AG10803 (cell line): ENCODE measurements at regions not wholly inside any gene's neighbourhood (a gene's known extent, or its start where the extent isn't known, plus 50 kb on each side); places are given as distances from the start of the nearest gene placed in this dataset.
"Not testable (repeated sequence)": the region's sequence is repeated elsewhere in the genome, so short reads cannot be mapped to it uniquely, and the experiment has no call there.

Source experiments
- DNase-seq: peaks from one replicate; pipeline ENCODE4 v3.0.0; 2010; ENCODE audit warnings: low read depth
- H3K4me3 ChIP-seq: 2 replicates; pipeline ENCODE4 v1.5.1; 2011; ENCODE audit warnings: mild to moderate bottlenecking, low read length, control low read depth
- TF ChIP-seq, protein P1 (sequence below): conservative IDR thresholded peaks from 2 replicates; pipeline ENCODE4 v1.5.1; 2011; ENCODE audit warnings: mild to moderate bottlenecking, low read length, control low read depth, inconsistent platforms

DNA sequence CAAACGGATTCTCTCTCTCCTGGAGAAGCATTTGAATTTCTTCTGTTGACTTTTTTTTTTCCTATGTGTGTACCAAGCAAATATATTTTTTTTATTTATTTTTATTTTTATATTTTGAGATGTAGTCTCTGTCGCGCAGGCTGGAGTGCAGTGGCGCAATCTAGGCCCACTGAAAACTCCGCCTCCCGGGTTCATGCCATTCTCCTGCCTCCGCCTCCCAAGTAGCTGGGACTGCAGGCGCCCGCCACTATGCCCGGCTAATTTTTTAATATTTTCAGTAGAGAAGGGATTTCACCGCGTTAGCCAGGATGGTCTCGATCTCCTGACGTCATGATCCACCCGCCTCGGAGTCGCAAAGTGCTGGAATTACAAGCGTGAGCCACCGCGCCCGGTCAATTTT lies 549.5 kb upstream of the GNPDA2 start:
- no peak for DNase-seq
- TF ChIP-seq, protein P1, sequence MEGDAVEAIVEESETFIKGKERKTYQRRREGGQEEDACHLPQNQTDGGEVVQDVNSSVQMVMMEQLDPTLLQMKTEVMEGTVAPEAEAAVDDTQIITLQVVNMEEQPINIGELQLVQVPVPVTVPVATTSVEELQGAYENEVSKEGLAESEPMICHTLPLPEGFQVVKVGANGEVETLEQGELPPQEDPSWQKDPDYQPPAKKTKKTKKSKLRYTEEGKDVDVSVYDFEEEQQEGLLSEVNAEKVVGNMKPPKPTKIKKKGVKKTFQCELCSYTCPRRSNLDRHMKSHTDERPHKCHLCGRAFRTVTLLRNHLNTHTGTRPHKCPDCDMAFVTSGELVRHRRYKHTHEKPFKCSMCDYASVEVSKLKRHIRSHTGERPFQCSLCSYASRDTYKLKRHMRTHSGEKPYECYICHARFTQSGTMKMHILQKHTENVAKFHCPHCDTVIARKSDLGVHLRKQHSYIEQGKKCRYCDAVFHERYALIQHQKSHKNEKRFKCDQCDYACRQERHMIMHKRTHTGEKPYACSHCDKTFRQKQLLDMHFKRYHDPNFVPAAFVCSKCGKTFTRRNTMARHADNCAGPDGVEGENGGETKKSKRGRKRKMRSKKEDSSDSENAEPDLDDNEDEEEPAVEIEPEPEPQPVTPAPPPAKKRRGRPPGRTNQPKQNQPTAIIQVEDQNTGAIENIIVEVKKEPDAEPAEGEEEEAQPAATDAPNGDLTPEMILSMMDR: no peak
- H3K4me3 ChIP-seq: no peak overlapping the region

DNA sequence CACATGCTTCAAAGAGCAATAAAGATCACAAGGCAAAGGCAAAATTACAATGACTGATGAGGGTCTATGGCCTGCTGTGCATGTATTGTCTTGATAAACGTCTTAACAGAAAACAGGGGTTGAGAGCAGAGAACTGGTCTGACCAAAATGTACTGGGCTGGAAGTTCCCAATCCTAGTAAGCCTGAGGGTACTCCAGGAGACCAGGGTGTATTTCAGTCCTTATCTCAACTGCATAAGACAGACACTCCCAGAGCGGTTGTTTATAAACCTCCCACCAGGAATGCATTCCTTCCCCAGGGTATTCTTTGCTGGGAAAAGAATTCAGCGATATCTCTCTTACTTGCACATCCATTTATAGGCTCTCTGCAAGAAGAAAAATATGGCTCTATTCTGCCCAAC lies 521.8 kb upstream of the GNPDA2 start:
- not testable (repeated sequence) for H3K4me3 ChIP-seq, DNase-seq

DNA sequence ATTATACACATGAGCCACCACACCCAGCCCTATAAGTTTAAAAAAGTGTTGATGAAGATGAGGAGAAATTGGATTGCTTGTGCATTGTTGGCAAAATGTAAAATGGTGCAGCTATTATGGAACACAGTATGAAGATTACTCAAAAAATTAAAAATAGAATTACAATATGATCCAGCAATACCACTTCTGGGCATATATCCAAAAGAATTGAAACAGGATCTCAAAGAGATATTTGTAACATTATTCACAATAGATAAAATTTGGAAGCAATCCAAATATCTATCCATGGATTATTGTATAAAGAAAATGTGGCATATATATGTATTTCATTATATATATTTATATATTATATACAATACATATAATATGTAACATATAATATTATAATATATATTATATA lies 515.6 kb upstream of the GNPDA2 start:
- no peak for DNase-seq
- TF ChIP-seq, protein P1: no peak

DNA sequence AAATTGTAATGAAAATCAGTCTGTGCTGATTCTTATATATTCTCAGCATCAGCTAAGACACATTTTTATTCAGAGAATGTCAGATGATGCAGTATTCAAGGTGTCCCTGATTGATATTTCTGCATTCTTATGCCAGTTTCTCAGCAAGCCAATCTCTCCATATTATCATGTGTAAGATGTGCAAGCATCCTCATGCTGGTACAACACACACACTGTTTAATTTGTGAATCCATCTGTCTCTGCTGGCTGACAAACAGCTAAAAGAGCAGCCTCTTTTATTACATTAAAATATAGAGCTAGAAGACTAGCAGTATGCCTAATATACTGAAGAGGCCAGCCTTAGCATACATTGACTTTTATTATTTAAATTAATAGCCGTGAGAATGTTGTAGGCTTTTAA lies 502.9 kb upstream of the GNPDA2 start:
- DNase-seq: no peak
- no peak overlapping the region for H3K4me3 ChIP-seq
- TF ChIP-seq, protein P1: no peak

More for the DNA sequence above, 515.6 kb upstream of the GNPDA2 start:
- no peak overlapping the region for H3K4me3 ChIP-seq

DNA sequence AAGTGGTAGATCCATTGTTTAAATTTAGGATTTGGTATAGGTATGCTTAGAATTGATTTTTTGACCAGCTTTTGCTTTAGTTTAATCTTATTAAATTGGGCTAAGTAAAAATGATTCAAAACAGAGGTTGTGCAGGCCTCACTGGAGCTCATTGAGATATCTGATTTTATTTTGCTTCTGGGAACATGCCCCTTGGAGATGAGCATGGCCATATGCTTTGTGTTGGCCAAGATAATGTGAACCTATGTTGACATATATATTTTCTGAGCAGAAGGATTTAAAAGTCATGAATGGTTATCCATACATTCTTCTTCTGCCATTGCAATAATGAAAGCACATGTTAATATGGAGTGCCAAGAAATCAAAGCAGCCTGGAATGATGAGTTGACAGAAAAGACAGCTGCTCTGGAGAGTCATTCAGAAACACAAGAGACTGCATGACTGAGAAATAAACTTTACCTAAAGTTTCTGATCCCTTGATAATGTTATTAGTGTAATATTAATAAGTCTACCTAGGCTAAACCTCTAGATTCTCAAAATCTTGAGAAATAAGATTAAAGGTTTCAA lies 489.7 kb upstream of the GNPDA2 start:
- TF ChIP-seq, protein P1: no peak
- no peak overlapping the region for H3K4me3 ChIP-seq
- DNase-seq: no peak

DNA sequence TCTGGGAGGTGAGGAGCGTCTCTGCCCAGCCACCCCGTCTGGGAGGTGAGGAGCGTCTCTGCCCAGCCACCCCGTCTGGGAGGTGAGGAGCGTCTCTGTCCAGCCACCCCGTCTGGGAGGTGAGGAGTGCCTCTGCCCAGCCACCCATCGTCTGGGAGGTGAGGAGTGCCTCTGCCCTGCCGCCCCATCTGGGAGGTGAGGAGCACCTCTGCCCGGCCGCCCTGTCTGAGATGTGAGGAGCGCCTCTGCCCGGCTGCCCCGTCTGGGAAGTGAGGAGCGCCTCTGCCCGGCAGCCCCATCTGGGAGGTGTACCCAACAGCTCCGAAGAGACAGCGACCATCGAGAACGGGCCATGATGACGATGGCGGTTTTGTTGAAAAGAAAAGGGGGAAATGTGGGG lies 482.1 kb upstream of the GNPDA2 start:
- not testable (repeated sequence) for H3K4me3 ChIP-seq

DNA sequence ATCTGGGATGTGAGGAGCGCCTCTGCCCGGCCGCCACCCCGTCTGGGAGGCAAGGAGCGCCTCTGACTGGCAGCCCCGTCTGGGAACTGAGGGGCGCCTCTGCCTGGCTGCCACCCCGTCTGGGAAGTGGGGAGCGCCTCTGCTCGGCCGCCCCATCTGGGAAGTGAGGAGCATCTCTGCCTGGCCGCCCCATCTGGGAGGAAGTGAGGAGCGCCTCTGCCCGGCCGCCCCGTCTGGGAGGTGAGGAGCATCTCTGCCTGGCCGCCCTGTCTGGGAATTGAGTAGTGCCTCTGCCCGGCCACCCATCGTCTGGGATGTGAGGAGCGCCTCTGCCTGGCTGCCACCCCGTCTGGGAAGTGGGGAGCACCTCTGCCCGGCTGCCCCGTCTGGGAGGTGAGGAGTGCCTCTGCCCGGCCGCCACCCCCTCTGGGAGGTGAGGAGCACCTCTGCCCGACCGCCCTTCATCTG lies 481.5 kb upstream of the GNPDA2 start:
- not testable (repeated sequence) for DNase-seq, H3K4me3 ChIP-seq

More for the DNA sequence above, 482.1 kb upstream of the GNPDA2 start:
- DNase-seq: not testable (repeated sequence)

DNA sequence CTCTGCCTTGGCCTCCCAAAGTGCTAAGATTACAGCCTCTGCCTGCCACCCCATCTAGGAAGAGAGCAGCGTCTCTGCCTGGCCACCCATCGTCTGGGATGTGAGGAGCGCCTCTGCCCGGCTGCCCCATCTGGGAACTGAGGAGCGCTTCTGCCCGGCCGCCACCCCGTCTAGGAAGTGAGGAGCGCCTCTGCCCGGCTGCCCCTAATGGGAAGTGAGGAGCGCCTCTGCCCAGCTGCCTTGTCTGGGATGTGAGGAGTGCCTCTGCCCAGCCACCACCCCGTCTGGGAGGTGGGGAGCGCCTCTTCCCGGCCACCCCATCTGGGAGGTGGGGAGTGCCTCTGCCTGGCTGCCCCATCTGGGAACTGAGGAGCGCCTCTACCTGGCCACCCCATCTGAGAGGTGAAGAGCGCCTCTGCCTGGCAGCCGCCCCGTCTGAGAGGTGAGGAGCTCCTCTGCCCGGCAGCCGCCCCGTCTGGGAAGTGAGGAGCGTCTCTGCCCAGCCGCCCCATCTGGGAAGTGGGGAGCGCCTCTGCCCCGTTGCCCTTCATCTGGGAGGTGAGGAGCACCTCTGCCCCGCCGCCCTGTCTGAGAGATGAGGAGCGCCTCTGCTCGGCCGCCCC lies 481.0 kb upstream of the GNPDA2 start:
- not testable (repeated sequence) for H3K4me3 ChIP-seq, DNase-seq

DNA sequence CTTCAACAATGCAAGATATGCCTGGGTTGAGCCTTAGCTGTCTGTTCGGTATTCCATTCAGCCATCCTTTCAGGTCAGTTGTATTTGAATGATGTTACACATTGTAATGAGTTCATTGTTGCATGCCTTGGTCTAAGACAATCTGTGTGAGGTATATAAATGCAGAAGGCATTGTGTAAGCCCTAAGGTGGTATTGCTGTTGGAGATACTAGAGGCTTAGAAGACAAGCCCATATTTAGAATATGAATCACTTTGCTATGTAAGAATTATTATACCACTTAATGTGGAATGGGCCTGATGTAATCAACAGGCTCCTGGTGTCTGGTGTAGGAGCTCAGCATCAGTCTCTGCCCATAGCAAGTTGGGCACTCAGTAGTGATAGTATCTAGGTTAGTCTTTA lies 473.4 kb upstream of the GNPDA2 start:
- TF ChIP-seq, protein P1: no peak
- H3K4me3 ChIP-seq: no peak overlapping the region
- no peak for DNase-seq
